Esophagus (tissue), 2 donors: ENCODE measurements at regions not wholly inside any gene's neighbourhood (a gene's known extent, or its start where the extent isn't known, plus 50 kb on each side); places are given as distances from the start of the nearest gene placed in this dataset.

Source experiments
- H3K27ac ChIP-seq, 2 donors: one replicate each; pipeline ENCODE4 v1.5.1; 2013; ENCODE audit warnings: low read depth in 2 of 2, mild to moderate bottlenecking in 2 of 2, inconsistent platforms in 1 of 2, low read length in 1 of 2, moderate library complexity in 1 of 2
- H3K27me3 ChIP-seq, 2 donors: one replicate each; pipeline ENCODE4 v1.6.1; 2013; ENCODE audit warnings: low read length in 2 of 2, control low read depth in 1 of 2, mild to moderate bottlenecking in 1 of 2; ENCODE audit not compliant: insufficient read depth in 2 of 2, control insufficient read depth in 1 of 2
- H3K36me3 ChIP-seq, 2 donors: one replicate each; pipeline ENCODE4 v1.6.1; 2013; ENCODE audit warnings: low read length in 1 of 2; ENCODE audit not compliant: control insufficient read depth in 2 of 2, insufficient read depth in 2 of 2
- H3K4me1 ChIP-seq, 2 donors: one replicate each; pipeline ENCODE4 v1.6.1; 2013; ENCODE audit warnings: low read length in 1 of 2; ENCODE audit not compliant: control insufficient read depth in 2 of 2, insufficient read depth in 2 of 2
- H3K4me3 ChIP-seq, 2 donors: one replicate each; pipeline ENCODE4 v1.5.1; 2013; ENCODE audit warnings: low read length in 2 of 2, mild to moderate bottlenecking in 2 of 2, low read depth in 1 of 2, moderate library complexity in 1 of 2
- H3K9me3 ChIP-seq, 2 donors: one replicate each; pipeline ENCODE4 v1.6.1; 2013; ENCODE audit warnings: mild to moderate bottlenecking in 2 of 2, low read depth in 1 of 2, low read length in 1 of 2, moderate library complexity in 1 of 2; ENCODE audit not compliant: control insufficient read depth in 2 of 2, insufficient read depth in 1 of 2
- WGBS, 2 donors: extraction: QIAGEN DNeasy Blood & Tissue Kit; methylation state at CpG; one replicate each; pipeline ENCODE4 v1.1.7; 2013; 5-methylcytosine and 5-hydroxymethylcytosine counted together
- donor health status: healthy with polysubstance abuse.
- donor health status: Bipolar disorder and iron deficiency.

DNA sequence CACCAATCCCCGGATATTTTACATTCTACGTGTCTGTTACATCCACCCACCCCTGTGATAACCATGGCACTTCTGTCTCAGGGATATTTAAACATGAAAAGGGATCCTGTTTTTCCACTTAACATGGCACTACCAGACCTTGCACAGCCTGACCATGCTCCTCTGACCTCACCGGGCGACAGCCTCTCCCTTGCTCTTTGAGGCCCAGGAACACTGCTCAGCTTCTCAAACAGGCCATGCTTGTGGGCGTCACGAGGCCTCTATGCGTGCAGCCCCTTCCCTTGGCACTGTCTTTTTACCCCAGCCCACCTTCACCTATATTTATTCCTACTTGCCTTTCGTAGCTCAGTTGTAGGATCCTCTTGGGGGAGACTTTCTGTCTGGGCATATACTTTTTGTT is 385.6 kb downstream of the UQCRFS1 start:
- no peaks in the 10 kb centered on the region for H3K4me1 ChIP-seq
- H3K9me3 ChIP-seq = peaks cover 0 to 2% of the 10 kb centered on the region in 2 donors
- H3K27me3 ChIP-seq = no peaks in the 10 kb centered on the region
- WGBS, 2 donors = 86 to 90% methylated on average over 8 of the region's 8 CpGs
- no peak overlapping the region for H3K4me3 ChIP-seq
- H3K27ac ChIP-seq = no peak overlapping the region
- no peaks in the 10 kb centered on the region for H3K36me3 ChIP-seq

DNA sequence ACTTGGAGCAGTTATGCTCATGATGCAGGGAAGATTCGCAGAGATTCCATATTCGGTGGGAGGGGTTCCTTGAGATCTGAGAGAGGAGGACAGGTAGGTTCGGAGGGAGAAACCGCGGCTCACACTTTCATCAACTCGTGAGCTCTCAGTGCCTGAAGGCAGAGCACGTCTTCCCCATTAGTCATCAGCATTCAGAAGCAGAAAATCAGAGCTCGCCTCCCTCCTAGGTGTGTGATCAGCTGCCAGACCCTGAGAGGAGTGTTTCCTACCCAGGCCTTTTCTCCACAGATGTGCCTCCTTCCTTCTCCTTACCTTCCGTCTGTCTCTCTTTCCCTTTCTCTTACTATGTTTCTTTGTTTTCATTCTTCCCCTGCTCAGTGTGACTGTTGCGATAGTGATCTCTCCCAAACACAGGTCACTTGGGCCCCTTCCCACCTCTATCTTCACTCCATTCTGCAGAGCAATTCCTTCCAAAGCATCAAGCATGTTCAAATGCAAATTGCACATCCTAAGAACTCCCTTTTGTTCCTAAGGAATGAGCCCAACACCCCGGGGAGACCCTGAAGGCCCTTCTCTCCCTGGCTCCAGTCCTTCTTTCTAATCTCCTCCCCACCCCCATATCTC is 389.5 kb downstream of the UQCRFS1 start:
- H3K36me3 ChIP-seq = no peaks in the 10 kb centered on the region
- no peak overlapping the region for H3K4me3 ChIP-seq
- H3K9me3 ChIP-seq = no peaks in the 10 kb centered on the region
- no peak overlapping the region for H3K27ac ChIP-seq
- no peaks in the 10 kb centered on the region for H3K4me1 ChIP-seq
- WGBS, 2 donors = 30 to 64% methylated on average over 11 of the region's 11 CpGs
- H3K27me3 ChIP-seq = no peaks in the 10 kb centered on the region

DNA sequence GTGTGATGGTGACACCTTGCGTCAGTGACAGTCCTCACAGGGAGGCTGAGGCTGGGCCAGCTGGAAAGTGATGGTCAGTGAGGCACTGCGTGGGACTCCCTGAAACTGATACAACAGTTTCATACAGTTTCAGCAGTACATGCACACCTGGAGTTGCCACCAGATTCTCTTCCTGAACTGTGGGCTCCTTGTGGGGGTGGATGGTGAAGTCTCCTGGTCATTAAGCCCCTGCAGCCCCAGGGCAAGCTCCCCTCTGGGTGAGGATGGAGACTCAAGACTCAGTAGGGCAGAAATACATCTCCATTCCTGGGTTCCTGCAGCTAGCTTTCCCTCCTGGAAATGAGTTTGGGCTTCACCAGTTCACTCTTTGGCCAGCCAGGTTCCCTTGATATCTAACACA is 392.7 kb downstream of the UQCRFS1 start:
- Histone ChIP-seq H3K4me3 (no peak overlapping the region), H3K9me3 (peaks cover 0 to 1% of the 10 kb centered on the region in 2 donors), H3K4me1 (no peaks in the 10 kb centered on the region), H3K36me3 (no peaks in the 10 kb centered on the region), H3K27me3 (no peaks in the 10 kb centered on the region), H3K27ac (no peak overlapping the region)
- WGBS, 2 donors = 77 to 90% methylated on average over 2 of the region's 2 CpGs

DNA sequence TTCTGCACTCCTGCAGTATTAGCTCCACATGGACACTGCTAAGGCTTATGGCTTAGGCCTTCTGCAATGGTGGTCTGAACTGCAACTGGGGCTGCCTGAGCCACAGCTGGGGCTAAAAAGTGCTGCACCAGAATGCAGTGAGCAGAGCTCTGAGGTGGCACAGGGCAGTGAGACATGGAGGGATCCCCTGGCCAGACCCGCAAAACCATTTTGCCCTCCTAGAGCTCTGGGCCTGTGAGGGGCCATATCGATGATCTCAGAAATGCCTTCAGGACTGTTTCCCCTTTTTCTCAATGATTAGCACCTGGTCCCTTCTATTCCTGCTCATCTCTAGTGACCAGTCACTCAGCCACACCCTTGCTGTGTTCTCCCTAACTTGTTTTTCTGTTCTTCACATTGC is 397.7 kb downstream of the UQCRFS1 start:
- peaks cover 0 to 6% of the 10 kb centered on the region in 2 donors for H3K9me3 ChIP-seq
- no peak overlapping the region for H3K4me3 ChIP-seq
- no peak overlapping the region for H3K27ac ChIP-seq
- no peaks in the 10 kb centered on the region for H3K4me1 ChIP-seq
- H3K27me3 ChIP-seq = no peaks in the 10 kb centered on the region
- 49 to 87% methylated on average over 2 of the region's 2 CpGs for WGBS, 2 donors
- H3K36me3 ChIP-seq = no peaks in the 10 kb centered on the region

DNA sequence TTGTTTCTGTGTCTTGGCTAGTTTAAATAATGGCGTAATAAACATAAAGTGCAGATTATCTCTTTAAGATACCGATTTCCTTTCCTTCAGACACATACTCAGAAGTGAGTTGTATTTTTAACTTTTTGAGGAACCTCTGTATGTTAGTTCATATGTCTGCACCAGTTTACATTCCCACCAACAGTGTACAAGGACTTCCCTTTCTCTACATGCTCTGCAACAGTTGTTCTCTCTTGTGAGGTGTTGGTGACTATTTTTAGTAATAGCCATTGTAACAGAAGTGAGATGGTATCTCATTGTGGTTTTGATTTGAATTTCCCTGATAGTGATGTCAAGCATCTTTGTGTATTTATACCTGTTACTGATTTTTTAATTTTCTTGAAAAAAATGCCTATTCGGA is 418.6 kb downstream of the UQCRFS1 start:
- 56 to 73% methylated on average over 3 of the region's 3 CpGs for WGBS, 2 donors
- Histone ChIP-seq H3K4me1 (peaks cover 0 to 5% of the 10 kb centered on the region in 2 donors), H3K4me3 (no peak overlapping the region), H3K9me3 (peaks cover 6 to 13% of the 10 kb centered on the region in 2 donors), H3K27ac (no peak overlapping the region), H3K36me3 (no peaks in the 10 kb centered on the region), H3K27me3 (peaks cover 0 to 3% of the 10 kb centered on the region in 2 donors)

DNA sequence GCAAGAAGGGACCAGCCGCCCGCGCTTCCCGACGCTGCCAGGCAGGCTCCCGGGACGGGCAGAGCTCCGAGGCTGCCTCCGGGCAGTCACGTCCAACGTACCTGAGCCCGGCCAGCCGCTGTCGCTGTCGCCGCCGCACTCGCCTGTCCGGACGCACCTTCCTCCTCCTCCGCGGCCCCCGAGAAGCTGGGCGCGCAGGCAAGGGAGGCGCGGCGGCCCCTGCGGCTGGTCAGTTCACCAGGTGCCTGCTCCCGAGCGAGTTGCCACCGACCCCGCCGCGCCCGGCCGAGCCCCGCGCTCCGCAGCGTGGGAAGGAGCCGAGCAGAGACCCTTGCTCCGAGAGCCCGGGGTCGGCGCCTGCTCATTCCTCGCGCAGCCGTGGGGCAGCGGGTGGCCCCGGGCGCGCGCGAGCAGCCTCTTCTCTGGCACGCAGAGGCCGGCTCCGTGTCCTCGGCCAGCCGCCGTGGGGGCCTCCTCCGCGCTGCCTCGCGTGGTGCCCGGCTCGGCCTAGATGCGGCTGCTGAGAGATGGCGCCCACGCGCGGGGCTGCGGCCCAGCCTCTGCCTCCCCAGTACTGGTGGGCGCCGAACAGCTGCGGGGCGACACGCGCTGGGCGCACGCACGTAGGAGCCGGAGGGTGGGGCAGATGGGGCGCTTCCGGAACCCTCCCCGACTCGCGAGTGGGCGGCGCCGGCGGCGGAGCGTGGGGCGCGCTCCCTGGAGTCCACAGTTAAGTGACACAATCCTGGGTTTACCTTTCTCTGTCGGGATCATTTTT is 419.4 kb downstream of the UQCRFS1 start:
- peaks cover 0 to 3% of the 10 kb centered on the region in 2 donors for H3K27me3 ChIP-seq
- H3K4me1 ChIP-seq = peaks cover 0 to 5% of the 10 kb centered on the region in 2 donors
- 9 to 14% methylated on average over 69 to 97 of the region's 97 CpGs for WGBS, 2 donors
- H3K4me3 ChIP-seq = no peak overlapping the region
- H3K27ac ChIP-seq = no peak overlapping the region
- H3K9me3 ChIP-seq = peaks cover 6 to 13% of the 10 kb centered on the region in 2 donors
- H3K36me3 ChIP-seq = no peaks in the 10 kb centered on the region

DNA sequence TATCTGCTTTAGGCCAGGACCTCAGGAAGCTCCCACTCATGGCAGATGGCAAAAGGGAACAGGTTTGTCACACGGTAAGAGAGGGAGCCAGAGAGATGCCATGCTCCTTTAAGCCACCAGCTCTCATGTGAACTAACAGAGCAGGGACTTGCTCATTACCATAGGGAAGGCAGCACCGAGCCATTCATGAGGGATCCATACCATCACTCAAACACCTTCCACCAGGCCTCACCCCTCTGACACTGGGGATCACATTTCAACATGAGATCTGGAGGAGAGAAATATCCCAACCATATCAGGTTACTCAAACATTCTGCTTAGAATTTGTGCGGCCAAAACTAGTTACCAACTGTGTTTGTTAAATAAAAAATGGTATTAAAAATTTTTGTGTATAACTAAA is 427.0 kb downstream of the UQCRFS1 start:
- H3K4me3 ChIP-seq = no peak overlapping the region
- H3K27ac ChIP-seq = no peak overlapping the region
- H3K36me3 ChIP-seq = no peaks in the 10 kb centered on the region
- no peaks in the 10 kb centered on the region for H3K4me1 ChIP-seq
- WGBS, 2 donors = 17 to 36% methylated on average over 3 of the region's 3 CpGs
- H3K27me3 ChIP-seq = no peaks in the 10 kb centered on the region
- H3K9me3 ChIP-seq = peaks cover 3 to 7% of the 10 kb centered on the region in 2 donors

DNA sequence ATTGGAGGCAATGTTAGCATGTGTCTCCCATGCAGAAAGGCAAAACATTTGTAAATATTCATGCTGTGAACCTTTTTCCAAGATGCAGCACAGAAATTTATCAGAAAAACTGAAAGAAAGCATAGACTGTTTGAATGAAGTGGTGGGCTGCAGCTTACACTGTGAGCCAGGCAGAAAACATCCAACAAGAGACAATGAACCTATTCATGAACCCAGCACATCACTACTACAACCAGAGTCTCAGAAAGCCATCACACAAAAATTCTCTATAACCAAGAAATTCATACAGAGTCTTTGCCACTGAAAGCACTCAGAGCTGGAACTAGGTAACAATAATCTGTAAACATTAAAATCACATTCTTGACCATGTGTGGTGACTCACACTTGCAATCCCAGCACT is 448.9 kb downstream of the UQCRFS1 start:
- H3K9me3 ChIP-seq = no peaks in the 10 kb centered on the region
- no peaks in the 10 kb centered on the region for H3K4me1 ChIP-seq
- H3K27ac ChIP-seq = no peak overlapping the region
- H3K4me3 ChIP-seq = no peak overlapping the region
- no peaks in the 10 kb centered on the region for H3K36me3 ChIP-seq
- H3K27me3 ChIP-seq = no peaks in the 10 kb centered on the region

DNA sequence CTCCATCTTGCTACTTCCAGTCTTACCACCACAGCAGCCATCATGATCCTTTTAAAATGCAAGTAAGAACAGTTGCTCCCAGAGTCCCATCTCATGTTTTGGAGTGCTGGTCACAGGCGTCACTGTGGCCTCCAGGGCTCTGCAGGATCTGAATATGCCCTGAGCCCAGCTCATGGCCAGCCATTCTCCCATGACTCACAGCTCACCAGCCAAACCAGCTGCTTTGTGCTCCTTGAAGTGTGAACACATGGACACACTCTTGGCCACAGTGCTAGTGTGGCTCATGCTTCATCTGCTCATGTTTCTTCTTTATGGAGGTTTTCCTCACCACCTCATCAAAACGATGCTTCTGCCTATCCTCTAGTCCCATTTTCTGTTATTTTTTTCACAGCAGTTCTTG is 466.5 kb downstream of the UQCRFS1 start:
- Histone ChIP-seq H3K4me1 (no peaks in the 10 kb centered on the region), H3K9me3 (no peaks in the 10 kb centered on the region), H3K27me3 (no peaks in the 10 kb centered on the region), H3K4me3 (no peak overlapping the region), H3K27ac (no peak overlapping the region), H3K36me3 (no peaks in the 10 kb centered on the region)
- 47 to 75% methylated on average over 2 of the region's 2 CpGs for WGBS, 2 donors

DNA sequence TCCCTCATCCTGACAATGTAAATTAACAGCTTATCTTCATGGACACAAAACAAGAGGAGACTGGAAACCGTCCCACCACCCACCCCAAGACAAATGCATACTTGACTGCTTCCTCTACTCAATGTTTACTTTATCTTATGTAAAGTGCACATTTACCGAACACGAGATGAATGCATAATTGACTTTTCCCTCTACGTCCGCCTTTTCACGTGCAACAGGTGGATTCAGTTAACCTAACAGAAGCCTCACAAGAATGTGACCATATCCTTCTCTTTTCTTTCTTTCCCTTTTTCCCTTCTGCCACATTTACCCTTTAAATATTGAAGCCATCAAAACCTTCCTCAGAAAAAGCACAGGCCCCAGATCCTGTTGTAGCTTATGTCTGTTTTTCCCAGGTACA is 468.0 kb downstream of the UQCRFS1 start:
- Histone ChIP-seq H3K9me3 (no peaks in the 10 kb centered on the region), H3K27ac (no peak overlapping the region), H3K36me3 (no peaks in the 10 kb centered on the region), H3K27me3 (no peaks in the 10 kb centered on the region), H3K4me3 (no peak overlapping the region), H3K4me1 (no peaks in the 10 kb centered on the region)
- WGBS, 2 donors = 37 to 41% methylated on average over 6 of the region's 6 CpGs
